MM.1S (cell line): ENCODE measurements at regions not wholly inside any gene's neighbourhood (a gene's known extent, or its start where the extent isn't known, plus 50 kb on each side); places are given as distances from the start of the nearest gene placed in this dataset.

ENCODE experiments used
- EZH2 ChIP-seq: fragments of 300-600 bp; sonication (generic); optimal IDR thresholded peaks from 2 replicates; pipeline ENCODE3; 2017; ENCODE audit warnings: low read depth, mild to moderate bottlenecking, antibody characterized with exemption, low read length, mixed read lengths
- EZH2phosphoT487 ChIP-seq: fragments of 300-600 bp; sonication (generic); IDR thresholded peaks from 2 replicates; pipeline ENCODE4 v1.6.1; 2018; ENCODE audit warnings: antibody characterized with exemption, low read length
- TF ChIP-seq, protein P1 (sequence below): fragments of 300-600 bp; sonication (generic); IDR thresholded peaks from 2 replicates; pipeline ENCODE4 v1.5.1; 2016; ENCODE audit warnings: antibody characterized with exemption, low read length, mixed read lengths

DNA sequence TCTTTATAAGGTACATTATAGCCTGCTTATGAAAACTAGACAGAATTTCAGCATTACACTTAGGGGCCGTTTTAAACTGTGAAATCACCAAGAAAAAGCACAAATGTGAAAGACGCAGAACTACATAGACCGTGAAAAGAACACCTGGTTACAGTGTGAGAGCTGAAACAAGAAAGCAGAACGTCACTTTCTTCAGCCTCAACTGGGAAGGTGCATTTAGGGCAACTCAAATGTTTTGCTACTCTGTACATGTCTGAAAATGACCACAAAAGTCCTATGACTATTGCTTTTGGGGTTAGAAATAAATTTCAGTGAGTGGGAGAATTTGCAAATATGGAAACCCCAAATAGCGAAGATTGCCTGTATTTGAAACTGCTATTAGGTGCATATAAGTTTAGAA, 268.7 kb downstream of the OLFM3 start:
- TF ChIP-seq, protein P1, sequence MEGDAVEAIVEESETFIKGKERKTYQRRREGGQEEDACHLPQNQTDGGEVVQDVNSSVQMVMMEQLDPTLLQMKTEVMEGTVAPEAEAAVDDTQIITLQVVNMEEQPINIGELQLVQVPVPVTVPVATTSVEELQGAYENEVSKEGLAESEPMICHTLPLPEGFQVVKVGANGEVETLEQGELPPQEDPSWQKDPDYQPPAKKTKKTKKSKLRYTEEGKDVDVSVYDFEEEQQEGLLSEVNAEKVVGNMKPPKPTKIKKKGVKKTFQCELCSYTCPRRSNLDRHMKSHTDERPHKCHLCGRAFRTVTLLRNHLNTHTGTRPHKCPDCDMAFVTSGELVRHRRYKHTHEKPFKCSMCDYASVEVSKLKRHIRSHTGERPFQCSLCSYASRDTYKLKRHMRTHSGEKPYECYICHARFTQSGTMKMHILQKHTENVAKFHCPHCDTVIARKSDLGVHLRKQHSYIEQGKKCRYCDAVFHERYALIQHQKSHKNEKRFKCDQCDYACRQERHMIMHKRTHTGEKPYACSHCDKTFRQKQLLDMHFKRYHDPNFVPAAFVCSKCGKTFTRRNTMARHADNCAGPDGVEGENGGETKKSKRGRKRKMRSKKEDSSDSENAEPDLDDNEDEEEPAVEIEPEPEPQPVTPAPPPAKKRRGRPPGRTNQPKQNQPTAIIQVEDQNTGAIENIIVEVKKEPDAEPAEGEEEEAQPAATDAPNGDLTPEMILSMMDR = no peak
- TF ChIP-seq EZH2phosphoT487 = no peak
- no peak for TF ChIP-seq EZH2
